Omental fat pad (tissue), 3 donors: ENCODE measurements at regions not wholly inside any gene's neighbourhood (a gene's known extent, or its start where the extent isn't known, plus 50 kb on each side); places are given as distances from the start of the nearest gene placed in this dataset.

Source experiments
- ATAC-seq: fragments of 150-250 bp; one replicate; pipeline ENCODE4 v1.9.1; 2016; ENCODE audit warnings: mild to moderate bottlenecking, moderate library complexity; ENCODE audit not compliant: low FRiP score
- DNase-seq: peaks from one replicate; pipeline ENCODE4 v3.0.0-alpha.2; 2019; ENCODE audit warnings: low spot score
- CTCF ChIP-seq, 3 donors: fragments of 450-650 bp; IDR thresholded peaks; one replicate each; pipeline ENCODE4 v1.5.1; 2016 to 2017; ENCODE audit warnings: antibody characterized with exemption in 3 of 3, mild to moderate bottlenecking in 3 of 3, moderate library complexity in 2 of 3

GRCh38 chr6:904994-905393 lies 212.1 kb upstream of the EXOC2 start:
- no peak for ATAC-seq
- TF ChIP-seq CTCF (IDR thresholded peaks at IDR 0.05), result no peak
- no peak for DNase-seq

- DNase-seq (no peak), ATAC-seq (no peak)
- TF ChIP-seq CTCF (IDR thresholded peaks at IDR 0.05), result no peak
Measured at GRCh38 chr6:903761-904160, 210.8 kb upstream of the EXOC2 start.

GRCh38 chr6:901696-902460 lies 208.9 kb upstream of the EXOC2 start:
- DNase-seq (no peak), ATAC-seq (no peak)
- no peak for TF ChIP-seq CTCF (IDR thresholded peaks at IDR 0.05)

DNA sequence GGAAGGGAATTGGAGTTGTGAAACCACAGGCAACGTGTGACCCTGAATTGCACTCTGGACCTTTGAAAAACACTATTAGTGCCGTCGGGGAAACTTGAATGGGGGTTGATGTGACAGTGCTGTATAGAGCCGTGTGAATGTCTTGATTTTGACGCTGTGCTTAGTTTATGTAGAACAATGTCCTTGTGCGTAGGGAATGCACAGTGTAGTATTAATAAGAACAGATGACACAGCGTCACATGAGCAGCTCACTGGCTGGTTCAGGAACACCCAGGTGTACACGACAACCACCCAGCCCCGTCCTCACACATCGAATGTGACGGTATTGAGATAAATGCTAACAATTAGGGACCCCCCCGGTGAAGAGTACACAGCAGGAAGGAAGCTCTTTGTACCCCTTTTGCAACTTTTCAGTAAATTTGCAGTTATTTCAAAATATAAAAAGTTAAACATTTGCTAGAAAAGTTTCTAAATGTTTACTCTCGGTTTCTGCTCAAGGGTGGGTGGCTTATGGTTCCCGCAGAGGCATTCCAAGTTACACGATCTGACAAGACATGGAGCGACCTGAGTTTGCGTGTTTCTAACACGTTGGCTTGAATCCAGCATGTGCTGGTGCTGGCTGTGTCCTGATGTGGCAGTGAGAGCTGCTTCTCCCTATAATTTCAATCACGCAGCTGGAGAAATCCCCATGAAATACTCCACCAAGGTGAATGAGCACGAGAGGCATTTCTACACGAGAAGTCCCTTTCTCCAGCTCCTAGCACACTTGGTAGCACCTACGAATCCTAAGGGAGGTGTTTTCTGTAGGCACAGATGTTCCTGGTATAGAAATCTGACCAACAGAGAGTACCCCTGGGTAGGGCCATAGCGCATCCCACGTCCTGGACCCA lies 208.0 kb upstream of the EXOC2 start:
- no peak for ATAC-seq
- no peak for DNase-seq
- no peak for TF ChIP-seq CTCF (IDR thresholded peaks at IDR 0.05)

- DNase-seq (no peak), ATAC-seq (no peak)
- TF ChIP-seq CTCF (IDR thresholded peaks at IDR 0.05), result no peak
Measured at GRCh38 chr6:897528-898207, 204.7 kb upstream of the EXOC2 start.

DNA sequence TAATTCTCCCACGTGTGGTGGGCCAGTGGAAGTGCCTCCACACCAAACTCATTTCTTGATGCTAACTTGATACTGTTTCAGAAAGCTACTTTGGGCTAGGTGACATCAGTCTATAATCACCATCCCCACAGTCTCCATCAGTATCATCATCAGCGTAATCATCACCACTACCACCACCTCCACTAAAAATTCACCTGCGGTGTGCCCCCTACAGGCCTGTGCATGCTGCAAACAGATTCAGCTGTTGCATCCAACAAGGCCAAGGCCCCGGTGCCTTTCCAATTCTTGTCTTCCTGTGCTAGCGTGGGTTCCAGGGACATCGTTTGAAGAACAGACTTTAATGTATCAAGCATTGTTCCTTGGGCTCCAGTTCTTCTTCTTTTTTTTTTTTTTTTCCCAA lies 201.3 kb upstream of the EXOC2 start:
- ATAC-seq (no peak), DNase-seq (no peak)
- TF ChIP-seq CTCF (IDR thresholded peaks at IDR 0.05), result no peak
